LNCAP (cell line): ENCODE measurements at regions not wholly inside any gene's neighbourhood (a gene's known extent, or its start where the extent isn't known, plus 50 kb on each side); places are given as distances from the start of the nearest gene placed in this dataset.

ENCODE experiments used
- TF ChIP-seq, protein P1 (sequence below): fragments of 450-650 bp; IDR thresholded peaks from 2 replicates; pipeline ENCODE4 v1.5.1; 2017; ENCODE audit warnings: mild to moderate bottlenecking

DNA sequence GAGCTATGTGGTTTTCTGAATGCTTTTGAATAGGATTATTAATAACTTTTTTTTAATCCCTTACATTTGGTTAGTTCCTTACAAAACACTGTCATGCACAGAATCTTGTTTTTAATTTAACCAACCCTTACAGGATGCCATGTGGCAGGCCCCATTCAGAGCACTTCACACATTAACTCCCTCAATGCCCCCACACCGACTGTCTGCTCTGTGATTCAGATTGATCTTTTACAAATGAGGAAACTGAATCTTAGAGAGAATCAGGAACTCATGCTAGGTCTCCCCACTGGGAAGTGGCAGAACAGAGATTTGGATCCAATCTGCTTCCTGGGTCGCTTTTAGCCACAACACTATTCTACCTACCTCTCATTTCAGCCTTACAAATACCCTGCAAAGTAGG is 195.8 kb upstream of the NPVF start:
- TF ChIP-seq, protein P1, sequence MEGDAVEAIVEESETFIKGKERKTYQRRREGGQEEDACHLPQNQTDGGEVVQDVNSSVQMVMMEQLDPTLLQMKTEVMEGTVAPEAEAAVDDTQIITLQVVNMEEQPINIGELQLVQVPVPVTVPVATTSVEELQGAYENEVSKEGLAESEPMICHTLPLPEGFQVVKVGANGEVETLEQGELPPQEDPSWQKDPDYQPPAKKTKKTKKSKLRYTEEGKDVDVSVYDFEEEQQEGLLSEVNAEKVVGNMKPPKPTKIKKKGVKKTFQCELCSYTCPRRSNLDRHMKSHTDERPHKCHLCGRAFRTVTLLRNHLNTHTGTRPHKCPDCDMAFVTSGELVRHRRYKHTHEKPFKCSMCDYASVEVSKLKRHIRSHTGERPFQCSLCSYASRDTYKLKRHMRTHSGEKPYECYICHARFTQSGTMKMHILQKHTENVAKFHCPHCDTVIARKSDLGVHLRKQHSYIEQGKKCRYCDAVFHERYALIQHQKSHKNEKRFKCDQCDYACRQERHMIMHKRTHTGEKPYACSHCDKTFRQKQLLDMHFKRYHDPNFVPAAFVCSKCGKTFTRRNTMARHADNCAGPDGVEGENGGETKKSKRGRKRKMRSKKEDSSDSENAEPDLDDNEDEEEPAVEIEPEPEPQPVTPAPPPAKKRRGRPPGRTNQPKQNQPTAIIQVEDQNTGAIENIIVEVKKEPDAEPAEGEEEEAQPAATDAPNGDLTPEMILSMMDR: no peak

DNA sequence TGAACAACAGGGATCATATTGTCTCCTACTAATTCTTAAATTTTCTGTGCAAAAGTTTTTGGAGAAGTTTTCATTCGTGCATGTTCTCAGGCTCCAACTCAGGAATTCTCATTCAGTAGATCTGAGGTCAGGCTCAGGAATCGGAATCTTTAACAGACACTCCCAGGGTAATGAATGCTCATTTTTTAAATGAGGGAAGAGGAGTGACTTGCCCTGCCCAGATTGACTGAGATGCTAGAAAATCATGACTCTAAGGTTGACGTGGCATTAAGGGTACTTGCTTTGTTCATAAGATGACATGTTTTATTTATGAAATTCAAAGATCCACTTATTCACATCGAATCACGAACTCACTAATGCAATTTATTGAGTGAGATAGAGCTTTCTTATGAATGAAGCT is 196.6 kb upstream of the NPVF start:
- TF ChIP-seq, protein P1: no peak

DNA sequence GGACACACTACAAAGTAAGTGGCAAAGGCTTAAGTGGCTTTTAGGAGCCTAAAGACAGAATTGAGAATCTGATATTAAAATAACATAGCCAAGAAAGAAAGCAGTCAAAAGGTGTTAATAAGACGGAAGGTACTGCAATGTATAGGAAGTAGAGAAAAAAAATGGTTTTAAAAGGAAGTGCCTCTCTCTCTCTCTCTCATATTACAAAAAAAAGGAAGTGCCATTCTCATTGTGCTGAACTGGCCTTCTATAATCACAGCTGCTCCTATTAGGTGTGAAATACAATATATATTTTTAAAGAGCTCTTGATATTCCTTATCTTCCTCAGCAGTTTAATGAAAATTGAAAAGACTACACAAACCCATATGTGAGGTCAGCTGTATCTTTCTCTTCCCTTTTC is 199.4 kb upstream of the NPVF start:
- TF ChIP-seq, protein P1: no peak

DNA sequence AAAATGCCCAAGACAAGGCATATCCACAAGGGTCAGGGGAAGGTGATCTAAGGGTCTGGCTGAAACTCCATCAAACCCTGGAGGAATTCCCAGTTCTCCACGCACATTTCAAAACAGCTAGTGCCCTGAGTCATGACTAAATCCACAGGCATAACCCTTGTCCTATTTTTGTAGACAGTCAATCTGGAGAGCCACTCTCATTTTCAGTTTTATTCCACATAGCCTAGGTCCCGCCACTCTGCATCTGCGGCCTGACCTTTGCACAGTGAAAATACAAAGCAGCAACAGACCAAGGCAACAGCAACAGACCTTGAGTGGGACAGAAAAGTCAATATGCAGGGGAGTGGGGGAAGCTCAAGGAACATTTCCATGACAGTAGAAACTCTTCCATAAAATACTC is 201.4 kb upstream of the NPVF start:
- TF ChIP-seq, protein P1: no peak

DNA sequence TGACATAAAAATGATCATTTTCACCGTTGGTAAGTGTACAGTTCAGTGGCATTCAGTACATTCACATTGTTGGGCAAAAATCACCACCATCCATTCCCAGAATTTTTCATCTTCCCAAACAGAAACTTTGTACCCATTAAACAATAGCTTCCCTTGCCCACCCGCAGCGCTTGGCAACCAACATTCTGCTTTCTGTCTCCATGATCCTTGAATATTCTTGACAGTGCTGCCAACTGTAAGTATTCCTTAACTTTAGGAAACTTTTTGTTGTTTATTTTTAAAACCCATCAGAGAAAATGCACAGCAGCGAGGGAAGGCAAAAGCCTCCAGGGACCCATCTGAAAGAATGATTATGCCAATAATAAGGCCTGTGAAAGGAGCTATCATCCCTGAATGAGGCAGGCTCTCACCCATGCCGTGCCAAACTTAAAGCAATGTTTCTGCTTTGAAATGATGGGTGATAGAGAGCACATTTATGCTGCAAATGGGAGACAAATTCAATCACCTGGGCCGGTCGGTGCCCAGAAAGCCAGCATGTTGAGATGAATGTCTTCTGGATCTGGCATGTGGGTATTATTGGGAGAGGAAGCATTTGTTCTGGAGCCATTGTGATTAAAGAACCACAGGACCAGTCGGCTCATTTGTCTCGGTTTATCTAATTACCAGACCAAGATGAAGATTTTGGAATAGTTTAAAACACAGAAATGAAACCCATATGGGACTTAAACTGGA is 202.1 kb upstream of the NPVF start:
- TF ChIP-seq, protein P1: no peak

DNA sequence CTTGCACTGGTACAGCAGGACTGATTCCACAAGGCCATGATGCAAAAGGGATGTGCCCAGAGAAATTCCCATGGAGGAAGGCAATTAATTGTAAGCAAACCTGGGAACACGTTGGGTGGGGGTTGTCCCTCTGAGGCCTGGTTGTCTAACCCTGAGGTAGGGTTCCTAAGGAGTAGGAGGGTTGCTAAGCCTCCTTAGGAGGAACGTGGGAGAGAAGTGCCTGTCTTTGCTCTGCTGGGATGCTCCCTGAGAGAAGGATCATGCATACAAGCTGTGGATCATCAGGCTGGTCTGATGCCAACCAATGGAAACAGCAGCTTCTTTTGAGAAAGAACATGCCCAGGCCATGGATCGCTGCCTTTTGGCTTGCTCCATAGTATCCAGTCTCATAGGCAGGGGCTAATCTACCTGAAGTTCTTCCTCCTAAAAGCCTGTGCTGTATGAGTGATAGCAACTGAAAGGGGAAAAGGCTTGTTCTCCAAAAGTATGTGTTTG is 203.7 kb upstream of the NPVF start:
- TF ChIP-seq, protein P1: no peak

DNA sequence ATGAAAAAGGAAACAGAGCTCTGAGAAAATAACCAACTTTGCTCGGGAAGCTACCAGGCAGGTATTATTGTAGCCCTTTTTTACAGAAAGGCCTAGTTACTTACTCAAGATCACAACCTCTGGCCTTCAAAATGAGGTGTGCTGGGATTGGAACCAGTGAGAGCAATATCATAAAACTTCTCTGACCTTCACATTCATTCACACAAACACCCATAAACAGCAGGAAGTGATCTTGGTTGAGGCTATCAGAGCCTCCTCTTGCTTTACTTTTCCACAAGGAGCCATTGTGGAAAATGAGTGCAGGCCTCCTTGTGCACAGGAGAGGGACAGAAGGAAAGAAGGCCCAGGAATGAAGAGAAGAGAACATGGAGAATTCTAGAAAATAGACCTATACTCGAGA is 204.5 kb upstream of the NPVF start:
- TF ChIP-seq, protein P1: no peak

DNA sequence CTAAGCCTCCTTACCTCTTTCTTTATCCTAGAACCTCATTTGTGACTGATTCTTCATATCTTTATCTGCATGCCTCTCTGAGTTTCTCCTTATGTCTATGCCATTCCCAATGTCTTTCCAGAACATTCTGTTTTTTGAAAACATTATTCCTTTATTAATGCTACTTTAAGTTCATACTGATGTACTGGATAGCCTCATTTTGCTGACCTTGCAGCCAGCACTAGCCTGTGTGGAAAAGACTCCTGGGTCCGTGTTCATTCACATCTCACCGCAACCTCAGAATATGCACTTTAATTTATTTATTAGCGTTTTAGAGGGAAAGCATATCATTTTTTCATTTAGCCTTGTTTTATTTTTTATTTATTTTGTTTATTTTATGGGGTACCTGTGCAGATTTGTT is 208.1 kb upstream of the NPVF start:
- TF ChIP-seq, protein P1: no peak
